ENCODE measurements at regions not wholly inside any gene's neighbourhood (a gene's known extent, or its start where the extent isn't known, plus 50 kb on each side); places are given as distances from the start of the nearest gene placed in this dataset.

- BruUV-seq (replicated peaks) = no TSS peak
- Histone ChIP-seq H3K4me1 (ENCODE audit: control insufficient read depth, insufficient read depth, low read length) (no peaks in the 10 kb centered on the region), H3K27me3 (ENCODE audit: control insufficient read depth, insufficient read depth, low read length) (no peaks in the 10 kb centered on the region), H3K27ac (ENCODE audit: low read length) (no peak overlapping the region), H3K4me3 (ENCODE audit: low read depth in 2 of 2, low read length in 2 of 2) (no peak overlapping the region), H3K36me3 (ENCODE audit: control insufficient read depth, insufficient read depth, low read length) (no peaks in the 10 kb centered on the region), H3K9me3 (ENCODE audit: control insufficient read depth, insufficient read depth, low read depth, low read length) (no peaks in the 10 kb centered on the region)
- in situ Hi-C loops (cut with HindIII; ENCODE audit: low pct_unique_long_range_greater_than_20kb, low sequenced_read_pairs) = no loop called here
- POLR2A ChIA-PET = no interaction called here
- CTCF ChIA-PET = no interaction called here
- no peak for TF ChIP-seq CTCF (IDR thresholded peaks at IDR 0.05)
- no peak for TF ChIP-seq POLR2AphosphoS5 (IDR thresholded peaks at IDR 0.05; ENCODE audit: low read depth, low read length)
- TF ChIP-seq REST (IDR thresholded peaks at IDR 0.05; ENCODE audit: insufficient read depth in 1 of 2, low read depth in 2 of 2, low read length in 1 of 2) = no peak
- no peak for TF ChIP-seq TCF7L2 (IDR thresholded peaks at IDR 0.05; ENCODE audit: low read depth, low read length)
- TF ChIP-seq SIN3A (IDR thresholded peaks at IDR 0.05; ENCODE audit: borderline replicate concordance, insufficient read depth, low read depth, low read length) = no peak
- DNase-seq (ENCODE audit: low read depth, low spot score) (no peak), ATAC-seq (no peak)
- intact Hi-C loops (cut with micrococcal nuclease; ENCODE audit: unreplicated experiment) = no loop called here
These were observed 291.8 kb upstream of the CAMK1G start for GRCh38 chr1:209291715-209292114.

GRCh38 chr1:209302779-209303568 lies 280.5 kb upstream of the CAMK1G start:
- ChIA-PET POLR2A (no interaction called here), CTCF (no interaction called here)
- Histone ChIP-seq H3K36me3 (ENCODE audit: control insufficient read depth, insufficient read depth, low read length) (no peaks in the 10 kb centered on the region), H3K9me3 (ENCODE audit: control insufficient read depth, insufficient read depth, low read depth, low read length) (no peaks in the 10 kb centered on the region), H3K4me1 (ENCODE audit: control insufficient read depth, insufficient read depth, low read length) (no peaks in the 10 kb centered on the region), H3K27me3 (ENCODE audit: control insufficient read depth, insufficient read depth, low read length) (no peaks in the 10 kb centered on the region), H3K4me3 (ENCODE audit: low read depth in 2 of 2, low read length in 2 of 2) (no peak overlapping the region), H3K27ac (ENCODE audit: low read length) (no peak overlapping the region)
- ATAC-seq (no peak), DNase-seq (ENCODE audit: low read depth, low spot score) (no peak)
- TF ChIP-seq REST (IDR thresholded peaks at IDR 0.05; ENCODE audit: insufficient read depth in 1 of 2, low read depth in 2 of 2, low read length in 1 of 2) (no peak), CTCF (IDR thresholded peaks at IDR 0.05) (no peak), POLR2AphosphoS5 (IDR thresholded peaks at IDR 0.05; ENCODE audit: low read depth, low read length) (no peak), TCF7L2 (IDR thresholded peaks at IDR 0.05; ENCODE audit: low read depth, low read length) (no peak), SIN3A (IDR thresholded peaks at IDR 0.05; ENCODE audit: borderline replicate concordance, insufficient read depth, low read depth, low read length) (no peak)
- in situ Hi-C loops (cut with HindIII; ENCODE audit: low pct_unique_long_range_greater_than_20kb, low sequenced_read_pairs) (no loop called here), intact Hi-C loops (cut with micrococcal nuclease; ENCODE audit: unreplicated experiment) (no loop called here)
- BruUV-seq (replicated peaks) = no TSS peak
